ENCODE measurements at regions not wholly inside any gene's neighbourhood (a gene's known extent, or its start where the extent isn't known, plus 50 kb on each side); places are given as distances from the start of the nearest gene placed in this dataset.

GRCh38 chr3:72069543-72069942 lies 284.6 kb upstream of the PROK2 start:
- H3K27ac ChIP-seq (ENCODE audit: low read depth in 2 of 2, low read length in 1 of 2), result no peak overlapping the region
- no peaks in the 10 kb centered on the region for H3K79me2 ChIP-seq (ENCODE audit: insufficient read depth)
- H3K4me1 ChIP-seq (ENCODE audit: control insufficient read depth in 1 of 2, insufficient read depth in 2 of 2, low read depth in 1 of 2, low read length in 1 of 2), result no peaks in the 10 kb centered on the region
- ChIA-PET CTCF (no interaction called here), POLR2A (no interaction called here)
- no peaks in the 10 kb centered on the region for H3K9me3 ChIP-seq
- H3K4me2 ChIP-seq, result no peak overlapping the region
- H3K36me3 ChIP-seq (replicated peaks in 1 of 2; ENCODE audit: control insufficient read depth in 1 of 2, insufficient read depth in 2 of 2, low read length in 1 of 2), result no peaks in the 10 kb centered on the region
- DNase-seq, result no peak
- no peaks in the 10 kb centered on the region for H4K20me1 ChIP-seq (ENCODE audit: insufficient read depth)
- no peak overlapping the region for H3K9ac ChIP-seq
- no peaks in the 10 kb centered on the region for H3F3A ChIP-seq (replicated peaks; ENCODE audit: insufficient read depth)
- H3K9me2 ChIP-seq, result no peaks in the 10 kb centered on the region
- TF ChIP-seq TEAD4 (IDR thresholded peaks at IDR 0.05; ENCODE audit: borderline replicate concordance, insufficient read depth), result no peak
- no peak for TF ChIP-seq CTCF (IDR thresholded peaks at IDR 0.05)
- no peak for TF ChIP-seq FOSL2 (IDR thresholded peaks at IDR 0.05; ENCODE audit: borderline replicate concordance, low read depth)
- no peak for TF ChIP-seq TAF1 (IDR thresholded peaks at IDR 0.05; ENCODE audit: borderline replicate concordance, low read depth, low read length)
- H3K27me3 ChIP-seq (ENCODE audit: insufficient read depth), result no peaks in the 10 kb centered on the region; the same call in 1 of the 2 replicates
- no peak overlapping the region for H3K4me3 ChIP-seq (ENCODE audit: low read depth in 2 of 2, low read length in 1 of 2)
- H2AFZ ChIP-seq (ENCODE audit: low read depth), result no peak overlapping the region

GRCh38 chr3:72068621-72069020 lies 283.7 kb upstream of the PROK2 start:
- TF ChIP-seq GATA2 (CRISPR knock-in tag; IDR thresholded peaks at IDR 0.05) (no peak), CTCF (IDR thresholded peaks at IDR 0.05) (no peak), RCOR1 (IDR thresholded peaks at IDR 0.05; ENCODE audit: low read length) (no peak), JUND (IDR thresholded peaks at IDR 0.05) (no peak), EZH2phosphoT487 (IDR thresholded peaks at IDR 0.05; ENCODE audit: borderline replicate concordance, low read depth) (no peak), TEAD4 (IDR thresholded peaks at IDR 0.05; ENCODE audit: borderline replicate concordance, insufficient read depth) (no peak)
- Histone ChIP-seq H3K27me3 (ENCODE audit: insufficient read depth) (no peaks in the 10 kb centered on the region; the same call in 1 of the 2 replicates), H3K27ac (ENCODE audit: low read depth in 2 of 2, low read length in 1 of 2) (no peak overlapping the region), H3K79me2 (ENCODE audit: insufficient read depth) (no peaks in the 10 kb centered on the region), H3K9me3 (no peaks in the 10 kb centered on the region), H3F3A (replicated peaks; ENCODE audit: insufficient read depth) (no peaks in the 10 kb centered on the region), H4K20me1 (ENCODE audit: insufficient read depth) (no peaks in the 10 kb centered on the region), H3K4me1 (ENCODE audit: control insufficient read depth in 1 of 2, insufficient read depth in 2 of 2, low read depth in 1 of 2, low read length in 1 of 2) (no peaks in the 10 kb centered on the region), H3K4me2 (no peak overlapping the region), H2AFZ (ENCODE audit: low read depth) (no peak overlapping the region), H3K4me3 (ENCODE audit: low read depth in 2 of 2, low read length in 1 of 2) (no peak overlapping the region), H3K36me3 (replicated peaks in 1 of 2; ENCODE audit: control insufficient read depth in 1 of 2, insufficient read depth in 2 of 2, low read length in 1 of 2) (no peaks in the 10 kb centered on the region), H3K9me2 (no peaks in the 10 kb centered on the region), H3K9ac (no peak overlapping the region)
- ChIA-PET CTCF (no interaction called here), POLR2A (no interaction called here)
- 65% methylated on average over 1 of the region's 1 CpG for WGBS (ENCODE audit: low lambda C conversion rate)
- DNase-seq, result no peak
